Activated CD8-positive, alpha-beta memory T cell treated with anti-CD3 and anti-CD28 coated beads for 36 hours (primary cell): ENCODE measurements at regions not wholly inside any gene's neighbourhood (a gene's known extent, or its start where the extent isn't known, plus 50 kb on each side); places are given as distances from the start of the nearest gene placed in this dataset.
"Not testable (repeated sequence)": the region's sequence is repeated elsewhere in the genome, so short reads cannot be mapped to it uniquely, and the experiment has no call there.

Source experiments
- CTCF ChIA-PET: fragments of 350-600 bp; sonication (Branson Sonifier 250); formaldehyde crosslinking; loops from one replicate; lab custom pipeline; 2021; ENCODE audit warnings: antibody characterized with exemption; lab: Charles Lee
- POLR2A ChIA-PET: fragments of 350-600 bp; sonication (Branson Sonifier 250); formaldehyde crosslinking; loops from one replicate; lab custom pipeline; 2021; ENCODE audit warnings: antibody characterized with exemption; lab: Charles Lee

- POLR2A ChIA-PET, result no interaction called here
- CTCF ChIA-PET, result no interaction called here
Observed at GRCh38 chr5:6321078-6321477, 57.3 kb downstream of the MED10 start.

- POLR2A ChIA-PET, result no interaction called here
- CTCF ChIA-PET, result no interaction called here
Observed at GRCh38 chr5:6319116-6319515, 59.2 kb downstream of the MED10 start.

- POLR2A ChIA-PET, result no interaction called here
- CTCF ChIA-PET, result no interaction called here
Observed at GRCh38 chr5:6317116-6317798, 61.1 kb downstream of the MED10 start.

GRCh38 chr5:6315580-6315979, 62.8 kb downstream of the MED10 start:
- CTCF ChIA-PET, result no interaction called here
- POLR2A ChIA-PET, result no interaction called here

- POLR2A ChIA-PET, result no interaction called here
- CTCF ChIA-PET, result no interaction called here
Observed at GRCh38 chr5:6311568-6312501, 66.5 kb downstream of the MED10 start.

GRCh38 chr5:6309949-6310348, 68.4 kb downstream of the MED10 start:
- POLR2A ChIA-PET, result no interaction called here

GRCh38 chr5:6308683-6309082, 69.7 kb downstream of the MED10 start:
- CTCF ChIA-PET, result no interaction called here
- POLR2A ChIA-PET, result no interaction called here

More at GRCh38 chr5:6309949-6310348, 68.4 kb downstream of the MED10 start:
- CTCF ChIA-PET, result no interaction called here

GRCh38 chr5:6307304-6307703, 71.0 kb downstream of the MED10 start:
- ChIA-PET POLR2A (no interaction called here), CTCF (no interaction called here)

GRCh38 chr5:6305853-6306252, 72.5 kb downstream of the MED10 start:
- ChIA-PET CTCF (no interaction called here), POLR2A (no interaction called here)

GRCh38 chr5:6302684-6303083, 75.7 kb downstream of the MED10 start:
- POLR2A ChIA-PET, result no interaction called here
- CTCF ChIA-PET, result no interaction called here

- ChIA-PET POLR2A (no interaction called here), CTCF (no interaction called here)
Observed at GRCh38 chr5:6302075-6302474, 76.3 kb downstream of the MED10 start.

- ChIA-PET CTCF (interaction anchor here (0.6 to 0.9 kb wide), 2 partner anchors 8 to 280 kb away, joined by 3 to 6 read pairs; no protein-coding TSS in a partner anchor), POLR2A (no interaction called here)
Observed at GRCh38 chr5:6296524-6296923, 81.8 kb downstream of the MED10 start.

- POLR2A ChIA-PET, result no interaction called here
- CTCF ChIA-PET, result no interaction called here
Observed at GRCh38 chr5:6291961-6292360, 86.4 kb downstream of the MED10 start.

- CTCF ChIA-PET, result no interaction called here
- POLR2A ChIA-PET, result no interaction called here
Observed at GRCh38 chr5:6289239-6289638, 89.1 kb downstream of the MED10 start.

- ChIA-PET POLR2A (no interaction called here), CTCF (no interaction called here)
Observed at GRCh38 chr5:6287176-6287575, 91.2 kb downstream of the MED10 start.

- CTCF ChIA-PET, result no interaction called here
- POLR2A ChIA-PET, result no interaction called here
Observed at GRCh38 chr5:6286404-6286803, 91.9 kb downstream of the MED10 start.

- CTCF ChIA-PET, POLR2A ChIA-PET: not testable (repeated sequence)
Observed at GRCh38 chr5:6284491-6284890, 93.9 kb downstream of the MED10 start.

- ChIA-PET CTCF (no interaction called here), POLR2A (no interaction called here)
Observed at GRCh38 chr5:6282352-6282751, 96.0 kb downstream of the MED10 start.

- ChIA-PET POLR2A (no interaction called here), CTCF (no interaction called here)
Observed at GRCh38 chr5:6281818-6282217, 96.5 kb downstream of the MED10 start.

- CTCF ChIA-PET, result no interaction called here
Observed at GRCh38 chr5:6280425-6281100, 97.8 kb downstream of the MED10 start.

More at GRCh38 chr5:6280425-6281100, 97.8 kb downstream of the MED10 start:
- POLR2A ChIA-PET, result no interaction called here
